Stimulated activated naive CD8-positive, alpha-beta T cell treated with anti-CD3 and anti-CD28 coated beads, Interleukin-15, Interleukin-2, amounts not matched to agents 100 ng/mL and 50 ng/mL, for 24 hours (primary cell): ENCODE measurements at regions not wholly inside any gene's neighbourhood (a gene's known extent, or its start where the extent isn't known, plus 50 kb on each side); places are given as distances from the start of the nearest gene placed in this dataset.
"Not testable (repeated sequence)": the region's sequence is repeated elsewhere in the genome, so short reads cannot be mapped to it uniquely, and the experiment has no call there.

Experiments
- H3K27ac Mint-ChIP-seq: one replicate; pipeline ENCODE4 v1.8.0; 2021; ENCODE audit warnings: mild to moderate bottlenecking, mixed read lengths
- H3K27me3 Mint-ChIP-seq: one replicate; pipeline ENCODE4 v1.8.0; 2021; ENCODE audit warnings: mixed read lengths
- H3K36me3 Mint-ChIP-seq: one replicate; pipeline ENCODE4 v1.8.0; 2021; ENCODE audit warnings: low read depth, mixed read lengths
- H3K4me1 Mint-ChIP-seq: one replicate; pipeline ENCODE4 v1.8.0; 2021; ENCODE audit warnings: low read depth, mixed read lengths
- H3K4me3 Mint-ChIP-seq: one replicate; pipeline ENCODE4 v1.8.0; 2021; ENCODE audit warnings: mild to moderate bottlenecking, mixed read lengths
- H3K9me3 Mint-ChIP-seq: one replicate; pipeline ENCODE4 v1.8.0; 2021; ENCODE audit warnings: mixed read lengths

- H3K36me3 Mint-ChIP-seq, H3K27ac Mint-ChIP-seq, H3K4me3 Mint-ChIP-seq, H3K27me3 Mint-ChIP-seq, H3K4me1 Mint-ChIP-seq, H3K9me3 Mint-ChIP-seq: not testable (repeated sequence)
Measured at GRCh38 chr5:176018598-176018997, 50.5 kb upstream of the THOC3 start.

GRCh38 chr5:176020852-176021251 is 52.7 kb upstream of the THOC3 start:
- not testable (repeated sequence) for H3K27ac Mint-ChIP-seq, H3K4me1 Mint-ChIP-seq, H3K4me3 Mint-ChIP-seq

GRCh38 chr5:176023535-176023934 is 55.4 kb upstream of the THOC3 start:
- H3K9me3 Mint-ChIP-seq, H3K27ac Mint-ChIP-seq: not testable (repeated sequence)

More at GRCh38 chr5:176020852-176021251, 52.7 kb upstream of the THOC3 start:
- not testable (repeated sequence) for H3K9me3 Mint-ChIP-seq, H3K36me3 Mint-ChIP-seq, H3K27me3 Mint-ChIP-seq

GRCh38 chr5:176029445-176029844 is 61.3 kb upstream of the THOC3 start:
- H3K4me1 Mint-ChIP-seq, H3K27ac Mint-ChIP-seq, H3K4me3 Mint-ChIP-seq, H3K36me3 Mint-ChIP-seq, H3K9me3 Mint-ChIP-seq, H3K27me3 Mint-ChIP-seq: not testable (repeated sequence)

More at GRCh38 chr5:176023535-176023934, 55.4 kb upstream of the THOC3 start:
- not testable (repeated sequence) for H3K4me3 Mint-ChIP-seq, H3K27me3 Mint-ChIP-seq, H3K36me3 Mint-ChIP-seq, H3K4me1 Mint-ChIP-seq

DNA sequence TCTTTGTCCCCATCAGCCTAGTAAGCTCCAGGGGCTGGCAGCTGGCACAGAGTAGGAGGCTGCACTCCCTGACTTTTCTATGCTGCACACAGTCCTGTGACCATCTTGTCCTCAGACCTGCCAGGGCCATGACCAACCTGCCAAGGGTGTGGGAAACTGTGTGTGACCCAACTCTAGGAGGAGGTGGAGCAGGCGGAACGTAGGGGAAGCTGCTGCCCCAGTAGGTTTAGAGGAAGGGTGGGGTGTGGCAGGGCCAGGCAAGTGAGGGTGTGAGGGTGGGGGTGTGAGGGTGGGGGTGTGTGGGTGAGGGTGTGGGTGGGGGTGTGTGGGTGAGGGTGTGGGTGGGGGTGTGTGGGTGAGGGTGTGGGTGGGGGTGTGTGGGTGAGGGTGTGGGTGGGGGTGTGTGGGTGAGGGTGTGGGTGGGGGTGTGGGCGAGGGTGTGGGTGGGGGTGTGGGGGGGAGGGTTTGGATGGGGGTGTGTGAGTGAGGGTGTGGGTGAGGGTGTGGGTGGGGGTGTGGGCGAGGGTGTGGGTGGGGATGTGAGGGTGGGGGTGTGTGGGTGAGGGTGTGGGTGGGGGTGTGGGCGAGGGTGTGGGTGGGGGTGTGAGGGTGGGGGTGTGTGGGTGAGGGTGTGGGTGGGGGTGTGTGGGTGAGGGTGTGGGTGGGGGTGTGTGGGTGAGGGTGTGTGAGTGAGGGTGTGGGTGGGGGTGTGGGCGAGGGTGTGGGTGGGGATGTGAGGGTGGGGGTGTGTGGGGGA is 62.4 kb upstream of the THOC3 start:
- not testable (repeated sequence) for H3K4me3 Mint-ChIP-seq, H3K4me1 Mint-ChIP-seq, H3K36me3 Mint-ChIP-seq, H3K9me3 Mint-ChIP-seq, H3K27me3 Mint-ChIP-seq, H3K27ac Mint-ChIP-seq

GRCh38 chr5:176031118-176031510 is 63.0 kb upstream of the THOC3 start:
- not testable (repeated sequence) for H3K36me3 Mint-ChIP-seq, H3K4me1 Mint-ChIP-seq, H3K27me3 Mint-ChIP-seq, H3K27ac Mint-ChIP-seq, H3K4me3 Mint-ChIP-seq, H3K9me3 Mint-ChIP-seq

DNA sequence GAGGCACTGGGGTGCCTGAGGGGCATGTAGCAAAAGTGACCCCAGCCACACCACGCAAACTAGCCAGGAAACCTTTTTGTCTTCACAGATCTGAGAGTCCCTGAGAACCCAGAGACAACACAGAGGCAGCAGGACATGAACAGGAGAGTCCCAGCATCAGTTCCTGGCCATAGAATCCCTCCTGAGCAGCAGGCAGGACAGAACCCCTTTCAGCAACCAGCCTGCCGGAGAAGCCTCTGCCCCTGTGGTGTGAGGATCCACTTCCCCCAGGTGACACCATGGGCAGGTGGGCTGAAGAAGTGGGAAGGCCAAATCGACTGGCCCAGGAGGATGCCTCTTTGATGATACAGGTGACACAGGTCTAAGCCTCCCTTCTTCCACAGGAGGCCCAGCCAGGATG is 65.1 kb upstream of the THOC3 start:
- not testable (repeated sequence) for H3K36me3 Mint-ChIP-seq, H3K9me3 Mint-ChIP-seq, H3K4me3 Mint-ChIP-seq, H3K27ac Mint-ChIP-seq, H3K27me3 Mint-ChIP-seq
- H3K4me1 Mint-ChIP-seq: peaks cover 17% of the 10 kb centered on the region

DNA sequence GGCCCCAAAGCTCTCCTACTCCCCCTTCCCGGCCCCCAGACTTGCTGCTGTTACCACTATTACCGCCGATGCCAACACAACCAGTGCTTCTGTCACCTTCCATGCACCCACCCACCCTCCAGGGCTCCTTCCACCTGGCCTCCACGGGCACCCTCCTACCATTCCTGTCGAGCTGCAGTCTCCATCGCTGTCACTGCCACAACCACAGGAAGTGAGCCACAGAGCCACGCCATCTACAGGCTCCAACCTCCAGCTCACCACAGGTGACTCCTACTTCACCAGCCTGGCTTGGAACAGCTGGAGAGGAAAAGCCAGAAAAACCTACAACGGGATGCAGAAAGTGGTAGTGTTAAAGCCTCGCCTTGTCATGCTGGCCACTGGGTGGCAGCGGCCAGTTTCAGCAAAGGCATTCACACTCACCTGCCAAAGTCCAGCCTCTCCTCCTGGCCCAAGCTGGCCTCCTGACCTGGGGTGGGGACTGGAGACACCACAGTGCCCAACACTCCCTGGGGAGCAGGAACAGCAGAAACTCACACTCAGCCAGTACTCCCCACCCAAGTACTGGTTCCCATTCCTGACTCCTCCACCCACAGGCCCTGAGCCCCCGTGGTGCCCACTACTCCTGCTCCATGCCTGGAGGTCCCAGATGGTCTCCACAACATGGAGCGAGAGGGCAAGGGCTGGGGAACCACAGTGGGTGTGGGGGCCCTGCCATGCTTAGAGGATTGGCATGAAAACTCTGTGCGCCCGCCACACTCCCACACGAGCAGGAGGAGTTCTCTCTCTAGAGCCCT is 66.5 kb upstream of the THOC3 start:
- not testable (repeated sequence) for H3K9me3 Mint-ChIP-seq, H3K27ac Mint-ChIP-seq, H3K36me3 Mint-ChIP-seq, H3K4me3 Mint-ChIP-seq, H3K27me3 Mint-ChIP-seq
- peaks cover 29% of the 10 kb centered on the region for H3K4me1 Mint-ChIP-seq

DNA sequence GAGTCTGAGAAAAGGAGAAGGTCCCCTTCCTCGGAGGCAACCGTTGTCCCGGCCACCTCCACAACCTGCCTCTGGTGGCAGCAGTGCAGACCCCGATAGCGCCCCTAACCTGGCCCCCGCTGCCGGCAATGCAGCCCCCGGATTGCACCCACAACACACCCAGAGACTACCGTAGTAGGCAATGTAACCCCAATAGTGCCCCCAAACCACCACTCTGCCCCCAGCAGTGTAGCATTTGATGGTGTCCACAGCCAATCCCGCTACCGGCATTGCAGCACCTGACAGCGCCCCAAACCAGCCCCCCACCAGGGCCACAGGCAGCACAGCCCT is 67.1 kb upstream of the THOC3 start:
- H3K9me3 Mint-ChIP-seq, H3K27me3 Mint-ChIP-seq, H3K27ac Mint-ChIP-seq, H3K4me3 Mint-ChIP-seq, H3K36me3 Mint-ChIP-seq: not testable (repeated sequence)
- H3K4me1 Mint-ChIP-seq: peaks cover 32% of the 10 kb centered on the region

GRCh38 chr5:176035816-176036308 is 67.7 kb upstream of the THOC3 start:
- not testable (repeated sequence) for H3K36me3 Mint-ChIP-seq, H3K9me3 Mint-ChIP-seq, H3K27ac Mint-ChIP-seq, H3K4me3 Mint-ChIP-seq, H3K27me3 Mint-ChIP-seq
- peaks cover 33% of the 10 kb centered on the region for H3K4me1 Mint-ChIP-seq

DNA sequence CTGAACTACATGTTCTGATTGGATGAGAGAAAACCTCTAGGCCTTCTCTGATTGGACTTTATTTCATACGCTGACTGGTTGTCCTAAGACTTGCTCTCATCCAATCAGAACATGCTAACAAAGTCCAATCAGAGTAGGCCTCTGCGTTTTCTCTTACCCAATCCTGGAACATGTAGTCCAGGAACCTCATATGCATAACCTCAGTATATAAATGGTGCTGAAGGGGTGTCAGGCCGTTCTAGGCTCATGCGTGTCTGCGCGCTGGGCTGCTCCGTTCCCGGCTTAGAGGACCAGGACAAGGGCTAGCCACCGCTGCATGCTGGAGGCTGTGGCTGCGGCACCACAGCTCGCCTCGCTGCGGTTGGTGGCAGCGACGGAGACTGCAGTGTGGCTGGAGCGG is 68.3 kb upstream of the THOC3 start:
- not testable (repeated sequence) for H3K27me3 Mint-ChIP-seq, H3K4me3 Mint-ChIP-seq, H3K9me3 Mint-ChIP-seq, H3K27ac Mint-ChIP-seq, H3K36me3 Mint-ChIP-seq
- peaks cover 33% of the 10 kb centered on the region for H3K4me1 Mint-ChIP-seq

DNA sequence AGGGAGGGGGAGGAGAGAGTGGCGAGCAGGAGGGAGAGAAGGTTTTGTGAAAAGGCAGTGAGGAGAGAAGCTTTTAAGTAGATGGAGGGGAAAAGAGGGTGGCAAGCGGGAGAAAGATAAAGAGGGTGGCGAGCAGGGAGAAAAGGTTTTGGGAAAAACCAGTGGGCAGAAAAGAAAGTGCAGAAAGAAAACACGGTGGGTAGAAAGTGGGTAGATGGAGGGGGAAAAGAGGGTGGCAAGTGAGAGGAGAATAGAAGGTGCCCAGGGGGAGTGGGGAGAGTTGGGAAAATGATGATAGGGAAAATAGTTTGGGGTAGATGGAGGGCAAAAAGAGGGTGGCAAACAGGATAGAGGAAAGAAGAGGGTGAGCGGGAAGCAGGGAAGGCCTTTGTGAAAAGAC is 69.1 kb upstream of the THOC3 start:
- H3K27me3 Mint-ChIP-seq, H3K36me3 Mint-ChIP-seq, H3K27ac Mint-ChIP-seq, H3K4me3 Mint-ChIP-seq, H3K9me3 Mint-ChIP-seq: not testable (repeated sequence)
- peaks cover 38% of the 10 kb centered on the region for H3K4me1 Mint-ChIP-seq

- not testable (repeated sequence) for H3K4me3 Mint-ChIP-seq, H3K27me3 Mint-ChIP-seq, H3K27ac Mint-ChIP-seq, H3K36me3 Mint-ChIP-seq, H3K9me3 Mint-ChIP-seq
- H3K4me1 Mint-ChIP-seq: peaks cover 37% of the 10 kb centered on the region
Measured at GRCh38 chr5:176040105-176040801, 72.1 kb upstream of the THOC3 start.

DNA sequence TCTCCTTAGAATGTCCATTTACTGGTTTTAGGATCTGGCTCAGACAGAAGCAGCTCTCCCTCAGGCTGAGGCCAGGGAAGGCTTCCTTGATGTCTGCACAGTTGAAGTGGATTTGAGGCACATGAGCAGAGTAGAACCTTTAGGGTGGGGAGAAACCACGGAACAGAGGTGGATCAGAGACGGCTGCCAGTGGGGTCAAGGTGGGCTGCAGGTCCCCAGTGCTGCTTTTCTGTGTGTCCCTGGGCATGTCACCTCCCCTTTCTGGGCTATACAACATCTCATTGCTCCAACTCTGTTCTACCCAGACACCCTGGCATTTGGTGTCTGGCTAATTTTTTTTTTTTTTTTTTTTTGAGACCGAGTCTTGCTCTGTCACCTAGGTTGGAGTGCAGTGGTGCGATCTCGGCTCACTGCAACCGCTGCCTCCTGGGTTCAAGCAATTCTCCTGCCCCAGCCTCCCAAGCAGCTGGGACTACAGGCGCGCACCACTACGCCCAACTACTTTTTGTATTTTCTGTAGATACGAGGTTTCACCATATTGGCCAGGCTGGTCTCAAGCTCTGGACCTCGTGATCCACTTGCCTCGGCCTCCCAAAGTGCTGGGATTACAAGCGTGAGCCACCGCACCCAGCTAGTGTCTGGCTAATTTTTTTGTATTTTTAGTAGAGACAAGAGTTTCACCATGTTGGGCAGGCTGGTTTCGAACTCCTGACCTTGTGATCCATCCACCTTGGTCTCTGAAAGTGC is 73.3 kb upstream of the THOC3 start:
- H3K27ac Mint-ChIP-seq: peak overlapping the region; percentile 40
- not testable (repeated sequence) for H3K4me3 Mint-ChIP-seq, H3K27me3 Mint-ChIP-seq, H3K9me3 Mint-ChIP-seq, H3K36me3 Mint-ChIP-seq
- H3K4me1 Mint-ChIP-seq: peaks cover 30% of the 10 kb centered on the region

GRCh38 chr5:176042020-176042658 is 74.0 kb upstream of the THOC3 start:
- H3K4me3 Mint-ChIP-seq: peak overlapping the region; percentile 8
- H3K27me3 Mint-ChIP-seq, H3K36me3 Mint-ChIP-seq, H3K9me3 Mint-ChIP-seq: not testable (repeated sequence)
- H3K27ac Mint-ChIP-seq: peak overlapping the region; percentile 40
- H3K4me1 Mint-ChIP-seq: peaks cover 26% of the 10 kb centered on the region
